GM19193 (cell line): ENCODE measurements at regions not wholly inside any gene's neighbourhood (a gene's known extent, or its start where the extent isn't known, plus 50 kb on each side); places are given as distances from the start of the nearest gene placed in this dataset.

ENCODE experiments used
- POLR2A ChIP-seq: IDR thresholded peaks from 4 replicates; pipeline ENCODE4 v1.6.1; 2011; ENCODE audit not compliant: insufficient read depth, insufficient read length; ENCODE audit errors: extremely low read depth

GRCh38 chr22:47260551-47260950 is 498.1 kb downstream of the TBC1D22A start:
- TF ChIP-seq POLR2A: no peak

- TF ChIP-seq POLR2A: no peak
These were observed 497.5 kb downstream of the TBC1D22A start for GRCh38 chr22:47259990-47260389.

GRCh38 chr22:47259049-47259448 is 496.6 kb downstream of the TBC1D22A start:
- no peak for TF ChIP-seq POLR2A

- no peak for TF ChIP-seq POLR2A
These were observed 495.5 kb downstream of the TBC1D22A start for GRCh38 chr22:47257976-47258375.

- TF ChIP-seq POLR2A: no peak
These were observed 495.1 kb downstream of the TBC1D22A start for GRCh38 chr22:47257566-47257965.

- TF ChIP-seq POLR2A: no peak
These were observed 489.5 kb downstream of the TBC1D22A start for GRCh38 chr22:47251911-47252310.

- TF ChIP-seq POLR2A: no peak
These were observed 488.7 kb downstream of the TBC1D22A start for GRCh38 chr22:47250995-47251765.

GRCh38 chr22:47249370-47249928 is 487.0 kb downstream of the TBC1D22A start:
- TF ChIP-seq POLR2A: no peak

- TF ChIP-seq POLR2A: no peak
These were observed 486.5 kb downstream of the TBC1D22A start for GRCh38 chr22:47248925-47249324.

GRCh38 chr22:47247579-47248240 is 485.3 kb downstream of the TBC1D22A start:
- TF ChIP-seq POLR2A: no peak

- TF ChIP-seq POLR2A: no peak
These were observed 483.3 kb downstream of the TBC1D22A start for GRCh38 chr22:47245786-47246185.

- no peak for TF ChIP-seq POLR2A
These were observed 482.8 kb downstream of the TBC1D22A start for GRCh38 chr22:47245286-47245685.

- no peak for TF ChIP-seq POLR2A
These were observed 477.7 kb downstream of the TBC1D22A start for GRCh38 chr22:47240116-47240515.

- TF ChIP-seq POLR2A: no peak
These were observed 477.0 kb downstream of the TBC1D22A start for GRCh38 chr22:47239474-47239860.

GRCh38 chr22:47238690-47239473 is 476.4 kb downstream of the TBC1D22A start:
- TF ChIP-seq POLR2A: no peak
